COLO668 (cell line): ENCODE measurements at regions not wholly inside any gene's neighbourhood (a gene's known extent, or its start where the extent isn't known, plus 50 kb on each side); places are given as distances from the start of the nearest gene placed in this dataset.

ENCODE experiments used
- DNase-seq: peaks from one replicate; lab custom pipeline; 2025; ENCODE audit not compliant: unreplicated experiment; lab: John Stamatoyannopoulos, UW

- DNase-seq: no peak
Measured at GRCh38 chr10:42971251-42971599, 105.6 kb upstream of the RET start.

GRCh38 chr10:42972946-42973345, 103.9 kb upstream of the RET start:
- DNase-seq: no peak

- no peak for DNase-seq
Measured at GRCh38 chr10:42973411-42973810, 103.5 kb upstream of the RET start.

- no peak for DNase-seq
Measured at GRCh38 chr10:42973870-42974692, 102.8 kb upstream of the RET start.

- no peak for DNase-seq
Measured at GRCh38 chr10:42974693-42975002, 102.2 kb upstream of the RET start.

- no peak for DNase-seq
Measured at GRCh38 chr10:42975005-42975493, 101.8 kb upstream of the RET start.

- DNase-seq: peak; percentile 35
Measured at GRCh38 chr10:42975558-42976340, 101.1 kb upstream of the RET start.

GRCh38 chr10:42976351-42977031, 100.4 kb upstream of the RET start:
- DNase-seq: no peak

GRCh38 chr10:42977032-42977416, 99.8 kb upstream of the RET start:
- no peak for DNase-seq

- DNase-seq: peak; percentile 4
Measured at GRCh38 chr10:42979181-42979580, 97.7 kb upstream of the RET start.

GRCh38 chr10:42979721-42980467, 97.0 kb upstream of the RET start:
- no peak for DNase-seq

GRCh38 chr10:42980553-42981357, 96.1 kb upstream of the RET start:
- DNase-seq: no peak

GRCh38 chr10:42981358-42982236, 95.3 kb upstream of the RET start:
- no peak for DNase-seq

GRCh38 chr10:42982891-42983506, 93.9 kb upstream of the RET start:
- DNase-seq: peak; percentile 1

GRCh38 chr10:42983591-42983990, 93.3 kb upstream of the RET start:
- DNase-seq: no peak

GRCh38 chr10:42984035-42984610, 92.7 kb upstream of the RET start:
- DNase-seq: no peak

- no peak for DNase-seq
Measured at GRCh38 chr10:42984761-42985325, 92.0 kb upstream of the RET start.
